ENCODE measurements at regions not wholly inside any gene's neighbourhood (a gene's known extent, or its start where the extent isn't known, plus 50 kb on each side); places are given as distances from the start of the nearest gene placed in this dataset.

DNA sequence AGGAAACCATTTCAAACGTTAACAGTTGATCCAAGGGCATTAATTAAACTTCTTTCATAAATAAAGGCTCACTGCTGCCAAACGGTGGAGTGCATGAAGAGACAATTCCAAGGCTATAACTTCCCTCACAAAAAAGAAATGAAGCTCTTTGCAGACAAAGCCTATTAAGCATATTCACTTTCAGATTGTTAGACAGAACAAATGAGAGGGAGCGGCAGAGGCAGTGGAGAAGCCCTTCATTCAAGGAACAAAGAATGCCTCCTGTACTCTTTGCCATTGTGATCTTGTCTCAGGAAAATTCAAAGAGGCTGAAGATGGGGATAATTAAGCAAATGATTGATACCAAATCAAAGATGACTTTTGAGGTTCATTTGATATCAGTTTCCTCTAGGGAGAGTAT is 370.5 kb upstream of the FAT1 start:
- H3K9ac ChIP-seq (ENCODE audit: insufficient read depth in 1 of 2, low read length in 2 of 2) = no peak overlapping the region
- H3K36me3 ChIP-seq (ENCODE audit: control insufficient read depth in 4 of 4, insufficient read depth in 4 of 4, low read length in 4 of 4) = no peaks in the 10 kb centered on the region
- no peaks in the 10 kb centered on the region for H3K27me3 ChIP-seq (ENCODE audit: control insufficient read depth in 3 of 3, insufficient read depth in 3 of 3, low read length in 2 of 3)
- H3K4me3 ChIP-seq = no peak overlapping the region
- ATAC-seq (ENCODE audit: insufficient read depth, low FRiP score) (no peak), DNase-seq (no peak)
- WGBS, 2 donors = 61 to 62% methylated on average over 3 of the region's 3 CpGs
- H3K4me1 ChIP-seq (ENCODE audit: control insufficient read depth in 5 of 5, insufficient read depth in 5 of 5, low read length in 5 of 5) = no peaks in the 10 kb centered on the region
- H3K9me3 ChIP-seq (ENCODE audit: control insufficient read depth in 4 of 4, insufficient read depth in 3 of 4, low read length in 3 of 4) = peaks cover 0 to 1% (median 0%) of the 10 kb centered on the region in 4 donors
- TF ChIP-seq, protein P1, sequence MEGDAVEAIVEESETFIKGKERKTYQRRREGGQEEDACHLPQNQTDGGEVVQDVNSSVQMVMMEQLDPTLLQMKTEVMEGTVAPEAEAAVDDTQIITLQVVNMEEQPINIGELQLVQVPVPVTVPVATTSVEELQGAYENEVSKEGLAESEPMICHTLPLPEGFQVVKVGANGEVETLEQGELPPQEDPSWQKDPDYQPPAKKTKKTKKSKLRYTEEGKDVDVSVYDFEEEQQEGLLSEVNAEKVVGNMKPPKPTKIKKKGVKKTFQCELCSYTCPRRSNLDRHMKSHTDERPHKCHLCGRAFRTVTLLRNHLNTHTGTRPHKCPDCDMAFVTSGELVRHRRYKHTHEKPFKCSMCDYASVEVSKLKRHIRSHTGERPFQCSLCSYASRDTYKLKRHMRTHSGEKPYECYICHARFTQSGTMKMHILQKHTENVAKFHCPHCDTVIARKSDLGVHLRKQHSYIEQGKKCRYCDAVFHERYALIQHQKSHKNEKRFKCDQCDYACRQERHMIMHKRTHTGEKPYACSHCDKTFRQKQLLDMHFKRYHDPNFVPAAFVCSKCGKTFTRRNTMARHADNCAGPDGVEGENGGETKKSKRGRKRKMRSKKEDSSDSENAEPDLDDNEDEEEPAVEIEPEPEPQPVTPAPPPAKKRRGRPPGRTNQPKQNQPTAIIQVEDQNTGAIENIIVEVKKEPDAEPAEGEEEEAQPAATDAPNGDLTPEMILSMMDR (IDR thresholded peaks at IDR 0.05; ENCODE audit: control extremely low read depth, extremely low read depth) = no peak
- no peak overlapping the region for H3K27ac ChIP-seq (ENCODE audit: low read depth in 1 of 2, low read length in 1 of 2)

DNA sequence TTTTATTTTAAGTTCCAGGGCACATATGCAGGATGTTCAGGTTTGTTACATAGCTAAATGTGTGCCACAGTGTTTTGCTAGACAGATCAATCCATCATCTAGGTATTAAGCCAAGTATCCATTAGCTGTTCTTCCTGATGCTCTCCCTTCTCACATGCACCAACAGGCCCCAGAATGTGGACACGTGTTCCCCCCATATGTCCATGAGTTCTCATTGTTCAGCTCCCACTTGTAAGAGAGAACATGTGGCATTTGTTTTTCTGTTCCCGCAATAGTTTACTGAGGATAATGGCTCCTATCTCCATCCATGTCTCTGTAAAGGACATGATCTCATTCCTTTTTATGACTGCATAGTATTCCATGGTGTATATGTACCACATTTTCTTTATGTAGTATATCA is 374.8 kb upstream of the FAT1 start:
- Histone ChIP-seq H3K27ac (ENCODE audit: low read depth in 1 of 2, low read length in 1 of 2) (no peak overlapping the region), H3K9me3 (ENCODE audit: control insufficient read depth in 4 of 4, insufficient read depth in 3 of 4, low read length in 3 of 4) (peaks cover 0 to 2% (median 0%) of the 10 kb centered on the region in 4 donors), H3K36me3 (ENCODE audit: control insufficient read depth in 4 of 4, insufficient read depth in 4 of 4, low read length in 4 of 4) (no peaks in the 10 kb centered on the region), H3K9ac (ENCODE audit: insufficient read depth in 1 of 2, low read length in 2 of 2) (no peak overlapping the region), H3K4me1 (ENCODE audit: control insufficient read depth in 5 of 5, insufficient read depth in 5 of 5, low read length in 5 of 5) (no peaks in the 10 kb centered on the region), H3K4me3 (no peak overlapping the region), H3K27me3 (ENCODE audit: control insufficient read depth in 3 of 3, insufficient read depth in 3 of 3, low read length in 2 of 3) (no peaks in the 10 kb centered on the region)
- DNase-seq (no peak), ATAC-seq (ENCODE audit: insufficient read depth, low FRiP score) (no peak)
- 45 to 48% methylated on average over 2 of the region's 2 CpGs for WGBS, 2 donors
- TF ChIP-seq, protein P1 (IDR thresholded peaks at IDR 0.05; ENCODE audit: control extremely low read depth, extremely low read depth) = no peak

DNA sequence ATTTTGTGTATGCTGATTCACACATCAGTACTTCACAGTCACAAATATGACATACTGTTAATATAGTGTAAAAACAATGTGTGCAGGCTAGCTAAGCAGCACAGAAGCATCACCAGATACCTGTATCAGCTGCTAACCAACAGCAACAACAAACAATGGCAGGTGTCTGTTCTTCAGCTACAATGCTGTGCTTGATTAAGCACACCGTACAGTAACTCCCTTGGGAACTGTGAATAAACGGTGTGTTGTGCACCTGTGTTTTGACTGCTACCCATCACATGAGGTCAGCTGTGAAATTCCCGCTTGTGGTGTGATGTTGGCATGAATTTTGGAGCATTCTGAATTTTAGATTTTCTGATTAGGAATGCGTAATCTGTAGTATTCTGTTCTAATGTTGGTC is 379.7 kb upstream of the FAT1 start:
- no peak for ATAC-seq (ENCODE audit: insufficient read depth, low FRiP score)

DNA sequence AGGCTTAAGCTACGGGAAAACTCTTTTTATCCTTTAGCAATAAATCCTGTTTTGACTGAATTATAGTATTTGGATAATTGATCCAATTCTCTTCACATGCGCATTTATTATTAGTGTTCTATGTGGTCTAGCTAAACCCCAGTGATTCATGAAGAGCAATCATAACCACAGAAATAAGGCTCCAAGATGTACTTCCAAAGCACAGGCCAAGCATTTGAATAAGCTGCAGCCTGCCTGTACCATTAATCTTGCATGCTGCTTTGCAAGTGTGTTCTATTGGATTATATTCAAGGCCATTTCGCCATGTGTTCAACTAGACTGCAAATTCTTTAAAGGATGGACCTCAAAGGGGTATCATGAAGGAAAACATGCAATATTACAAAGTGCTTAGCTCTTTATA is 385.2 kb upstream of the FAT1 start:
- no peak for ATAC-seq (ENCODE audit: insufficient read depth, low FRiP score)
- no peaks in the 10 kb centered on the region for H3K27me3 ChIP-seq (ENCODE audit: control insufficient read depth in 3 of 3, insufficient read depth in 3 of 3, low read length in 2 of 3)
- no peaks in the 10 kb centered on the region for H3K4me1 ChIP-seq (ENCODE audit: control insufficient read depth in 5 of 5, insufficient read depth in 5 of 5, low read length in 5 of 5)
- no peaks in the 10 kb centered on the region for H3K9me3 ChIP-seq (ENCODE audit: control insufficient read depth in 4 of 4, insufficient read depth in 3 of 4, low read length in 3 of 4)
- no peak overlapping the region for H3K9ac ChIP-seq (ENCODE audit: insufficient read depth in 1 of 2, low read length in 2 of 2)
- no peak overlapping the region for H3K4me3 ChIP-seq
- no peak overlapping the region for H3K27ac ChIP-seq (ENCODE audit: low read depth in 1 of 2, low read length in 1 of 2)
- 89 to 91% methylated on average over 3 of the region's 3 CpGs for WGBS, 2 donors
- TF ChIP-seq, protein P1 (IDR thresholded peaks at IDR 0.05; ENCODE audit: control extremely low read depth, extremely low read depth) = no peak
- H3K36me3 ChIP-seq (ENCODE audit: control insufficient read depth in 4 of 4, insufficient read depth in 4 of 4, low read length in 4 of 4) = no peaks in the 10 kb centered on the region
- no peak for DNase-seq

More for the DNA sequence above, 379.7 kb upstream of the FAT1 start:
- no peak for DNase-seq
- no peaks in the 10 kb centered on the region for H3K36me3 ChIP-seq (ENCODE audit: control insufficient read depth in 4 of 4, insufficient read depth in 4 of 4, low read length in 4 of 4)
- no peak overlapping the region for H3K9ac ChIP-seq (ENCODE audit: insufficient read depth in 1 of 2, low read length in 2 of 2)
- no peaks in the 10 kb centered on the region for H3K27me3 ChIP-seq (ENCODE audit: control insufficient read depth in 3 of 3, insufficient read depth in 3 of 3, low read length in 2 of 3)
- H3K4me3 ChIP-seq = no peak overlapping the region
- H3K4me1 ChIP-seq (ENCODE audit: control insufficient read depth in 5 of 5, insufficient read depth in 5 of 5, low read length in 5 of 5) = no peaks in the 10 kb centered on the region
- 87 to 92% methylated on average over 4 of the region's 4 CpGs for WGBS, 2 donors
- H3K27ac ChIP-seq (ENCODE audit: low read depth in 1 of 2, low read length in 1 of 2) = no peak overlapping the region
- H3K9me3 ChIP-seq (ENCODE audit: control insufficient read depth in 4 of 4, insufficient read depth in 3 of 4, low read length in 3 of 4) = peaks cover 0 to 2% (median 0%) of the 10 kb centered on the region in 4 donors
- TF ChIP-seq, protein P1 (IDR thresholded peaks at IDR 0.05; ENCODE audit: control extremely low read depth, extremely low read depth) = no peak
